Sigmoid colon (tissue), 6 donors: ENCODE measurements at regions not wholly inside any gene's neighbourhood (a gene's known extent, or its start where the extent isn't known, plus 50 kb on each side); places are given as distances from the start of the nearest gene placed in this dataset.
A peak's percentile ranks its signal among the peaks of the same experiment; 100 is the strongest.
"Not testable (repeated sequence)": the region's sequence is repeated elsewhere in the genome, so short reads cannot be mapped to it uniquely, and the experiment has no call there.

Experiments used
- DNase-seq: peaks from one replicate; pipeline ENCODE4 v3.0.0-alpha.2; 2019
- H3K27ac ChIP-seq, 4 donors: fragments of 200-600 bp; sonication (generic); one replicate each; pipeline ENCODE4 v1.5.1; 2016 to 2019; ENCODE audit warnings: mild to moderate bottlenecking in 1 of 4
- H3K27me3 ChIP-seq, 3 donors: fragments of 200-600 bp; sonication (generic); one replicate each; pipeline ENCODE4 v1.5.1; 2019; ENCODE audit warnings: mild to moderate bottlenecking in 1 of 3
- H3K36me3 ChIP-seq, 4 donors: fragments of 200-600 bp; sonication (generic); one replicate each; pipeline ENCODE4 v1.5.1; 2016 to 2019
- H3K4me1 ChIP-seq, 4 donors: fragments of 200-600 bp; sonication (generic); one replicate each; pipeline ENCODE4 v1.5.1; 2017 to 2019
- H3K4me3 ChIP-seq, 4 donors: fragments of 200-600 bp; sonication (generic); one replicate each; pipeline ENCODE4 v1.5.1; 2017 to 2019; ENCODE audit warnings: mild to moderate bottlenecking in 2 of 4, moderate library complexity in 1 of 4
- H3K9me3 ChIP-seq, 4 donors: fragments of 200-600 bp in 3 of 4; sonication (generic) in 3 of 4; one replicate each; pipeline versions ENCODE4 v1.5.1 to v1.6.1; 2013 to 2019
- EP300 ChIP-seq, 4 donors: sonication (generic); formaldehyde crosslinking; IDR thresholded peaks; one replicate each; pipeline ENCODE4 v1.6.1; 2017; ENCODE audit warnings: antibody characterized with exemption in 4 of 4
- POLR2A ChIP-seq, 2 donors: fragments of 450-650 bp; IDR thresholded peaks; one replicate each; pipeline ENCODE4 v1.6.1; 2016; ENCODE audit warnings: antibody characterized with exemption in 2 of 2, mild to moderate bottlenecking in 2 of 2, moderate library complexity in 2 of 2
- POLR2AphosphoS5 ChIP-seq, 4 donors: sonication (generic); formaldehyde crosslinking; IDR thresholded peaks; one replicate each; pipeline ENCODE4 v1.6.1; 2017; ENCODE audit warnings: antibody characterized with exemption in 4 of 4
- WGBS, 2 donors: extraction: QIAGEN DNeasy Blood & Tissue Kit; methylation state at CpG; one replicate each; pipeline ENCODE4 v1.1.7; 2013; 5-methylcytosine and 5-hydroxymethylcytosine counted together
- intact Hi-C: fragments of 100-400 bp; cut with DNase I; formaldehyde crosslinking; loops from one replicate; pipeline ENCODE4 v1.15.1; 2023
- TF ChIP-seq, protein P1 (sequence below), 4 experiments: fragments of 450-650 bp in 3 of 4; fragments of 200-600 bp in 1 of 4; IDR thresholded peaks; one replicate each; pipeline ENCODE4 v1.5.1; 2016 to 2019; ENCODE audit warnings: antibody characterized with exemption in 4 of 4, mild to moderate bottlenecking in 3 of 4, moderate library complexity in 2 of 4
- donor health status: healthy with polysubstance abuse.
- donor health status: healthy.

DNA sequence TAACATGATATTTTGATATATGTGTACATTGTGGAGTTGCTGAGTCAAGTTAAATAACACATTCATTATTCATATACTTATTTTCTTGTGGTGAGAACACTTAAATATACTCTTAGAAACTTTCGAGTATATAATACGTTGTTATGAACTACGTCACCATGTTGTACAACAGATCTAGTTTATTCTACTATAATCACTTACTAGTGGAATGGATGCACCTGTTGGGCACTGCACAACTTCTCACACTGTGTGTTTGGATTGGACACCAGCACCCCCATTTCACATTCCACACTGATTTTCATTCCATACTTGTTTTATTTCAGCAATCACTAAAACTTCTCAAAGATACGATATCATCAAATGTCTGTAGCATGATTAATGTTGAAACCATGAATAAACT is 407.3 kb downstream of the RPS24 start:
- Histone ChIP-seq H3K4me3 (no peak overlapping the region), H3K36me3 (no peaks in the 10 kb centered on the region), H3K4me1 (peaks cover 0 to 38% (median 34%) of the 10 kb centered on the region in 4 donors), H3K27ac (no peak overlapping the region), H3K9me3 (no peaks in the 10 kb centered on the region), H3K27me3 (no peaks in the 10 kb centered on the region)
- intact Hi-C loops = no loop called here
- TF ChIP-seq, protein P1, sequence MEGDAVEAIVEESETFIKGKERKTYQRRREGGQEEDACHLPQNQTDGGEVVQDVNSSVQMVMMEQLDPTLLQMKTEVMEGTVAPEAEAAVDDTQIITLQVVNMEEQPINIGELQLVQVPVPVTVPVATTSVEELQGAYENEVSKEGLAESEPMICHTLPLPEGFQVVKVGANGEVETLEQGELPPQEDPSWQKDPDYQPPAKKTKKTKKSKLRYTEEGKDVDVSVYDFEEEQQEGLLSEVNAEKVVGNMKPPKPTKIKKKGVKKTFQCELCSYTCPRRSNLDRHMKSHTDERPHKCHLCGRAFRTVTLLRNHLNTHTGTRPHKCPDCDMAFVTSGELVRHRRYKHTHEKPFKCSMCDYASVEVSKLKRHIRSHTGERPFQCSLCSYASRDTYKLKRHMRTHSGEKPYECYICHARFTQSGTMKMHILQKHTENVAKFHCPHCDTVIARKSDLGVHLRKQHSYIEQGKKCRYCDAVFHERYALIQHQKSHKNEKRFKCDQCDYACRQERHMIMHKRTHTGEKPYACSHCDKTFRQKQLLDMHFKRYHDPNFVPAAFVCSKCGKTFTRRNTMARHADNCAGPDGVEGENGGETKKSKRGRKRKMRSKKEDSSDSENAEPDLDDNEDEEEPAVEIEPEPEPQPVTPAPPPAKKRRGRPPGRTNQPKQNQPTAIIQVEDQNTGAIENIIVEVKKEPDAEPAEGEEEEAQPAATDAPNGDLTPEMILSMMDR (IDR thresholded peaks at IDR 0.05) = no peak
- TF ChIP-seq POLR2A (IDR thresholded peaks at IDR 0.05) (no peak), EP300 (IDR thresholded peaks at IDR 0.05) (no peak), POLR2AphosphoS5 (IDR thresholded peaks at IDR 0.05) (no peak)
- DNase-seq = no peak
- WGBS, 2 donors = 93 to 95% methylated on average over 4 of the region's 4 CpGs

DNA sequence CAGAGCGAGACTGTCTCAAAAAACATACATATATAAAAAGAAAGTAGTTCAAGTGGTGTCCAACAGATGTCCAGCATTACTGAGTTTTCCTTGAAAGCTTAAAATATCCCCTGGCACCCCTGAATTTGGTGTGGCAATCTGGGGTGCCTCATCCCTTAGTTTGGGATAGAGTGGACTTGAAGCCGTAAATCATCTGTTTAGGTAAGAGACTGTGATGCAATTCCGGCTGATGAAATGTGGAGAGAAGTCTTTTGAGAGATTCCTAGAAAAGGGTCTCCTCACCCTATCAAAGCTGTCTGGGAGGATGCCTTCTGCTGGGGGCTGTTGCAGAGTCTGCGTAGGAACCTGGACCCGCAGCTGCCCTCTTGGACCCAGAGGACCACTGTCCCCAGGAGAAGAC is 408.0 kb downstream of the RPS24 start:
- WGBS, 2 donors = 90 to 93% methylated on average over 5 of the region's 5 CpGs
- peaks cover 0 to 31% (median 27%) of the 10 kb centered on the region in 4 donors for H3K4me1 ChIP-seq
- no peak overlapping the region for H3K4me3 ChIP-seq
- no peak for TF ChIP-seq EP300 (IDR thresholded peaks at IDR 0.05)
- TF ChIP-seq, protein P1 (IDR thresholded peaks at IDR 0.05) = no peak
- TF ChIP-seq POLR2A (IDR thresholded peaks at IDR 0.05) = no peak
- no peak overlapping the region for H3K27ac ChIP-seq
- no peaks in the 10 kb centered on the region for H3K9me3 ChIP-seq
- intact Hi-C loops = no loop called here
- peak; percentile 29 for DNase-seq
- no peaks in the 10 kb centered on the region for H3K36me3 ChIP-seq
- no peaks in the 10 kb centered on the region for H3K27me3 ChIP-seq

GRCh38 chr10:78442836-78443550 is 409.3 kb downstream of the RPS24 start:
- 86 to 90% methylated on average over 13 of the region's 13 CpGs for WGBS, 2 donors
- H3K27ac ChIP-seq = no peak overlapping the region
- peaks cover 0 to 18% (median 15%) of the 10 kb centered on the region in 4 donors for H3K4me1 ChIP-seq
- H3K36me3 ChIP-seq = no peaks in the 10 kb centered on the region
- peak; percentile 47 for DNase-seq
- H3K27me3 ChIP-seq = no peaks in the 10 kb centered on the region
- TF ChIP-seq EP300 (IDR thresholded peaks at IDR 0.05) (no peak), POLR2AphosphoS5 (IDR thresholded peaks at IDR 0.05) (no peak), POLR2A (IDR thresholded peaks at IDR 0.05) (no peak)
- TF ChIP-seq, protein P1 (IDR thresholded peaks at IDR 0.05) = no peak
- intact Hi-C loops = no loop called here
- H3K4me3 ChIP-seq = no peak overlapping the region
- no peaks in the 10 kb centered on the region for H3K9me3 ChIP-seq

DNA sequence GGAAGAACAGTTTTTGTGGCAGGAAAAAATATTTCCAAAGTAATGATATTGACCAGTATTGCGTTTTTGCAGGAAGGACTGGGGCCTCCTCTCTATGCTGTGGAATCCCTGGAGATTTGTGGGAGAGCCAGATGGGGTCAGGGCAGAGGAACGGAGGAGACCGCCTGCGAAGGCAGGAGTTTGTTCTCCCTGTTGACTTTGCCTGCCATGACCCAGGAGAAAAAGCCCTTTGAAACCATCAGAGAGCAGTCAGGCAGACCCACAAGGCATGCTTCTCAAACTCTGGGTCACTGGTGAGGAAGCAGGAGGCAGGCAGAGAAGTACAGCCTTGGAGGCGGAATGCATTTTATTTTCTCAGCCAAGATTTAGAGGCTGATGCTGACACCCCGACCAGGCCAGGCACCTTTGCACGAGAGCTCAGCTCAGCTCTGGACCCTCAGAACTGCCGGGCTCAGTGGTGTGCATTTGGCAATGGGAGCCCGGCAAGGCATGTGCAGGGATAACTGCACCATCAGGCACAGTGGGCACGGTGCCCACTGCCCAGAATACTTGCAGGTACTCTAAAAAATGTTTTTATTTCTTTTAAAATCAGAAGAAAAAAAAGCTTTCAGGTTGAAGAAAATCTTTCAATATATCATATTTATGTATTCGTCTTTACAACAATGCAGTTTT is 410.4 kb downstream of the RPS24 start:
- no peaks in the 10 kb centered on the region for H3K9me3 ChIP-seq
- no peaks in the 10 kb centered on the region for H3K36me3 ChIP-seq
- intact Hi-C loops = no loop called here
- no peak overlapping the region for H3K4me3 ChIP-seq
- peak; percentile 44 for DNase-seq
- no peaks in the 10 kb centered on the region for H3K27me3 ChIP-seq
- WGBS, 2 donors = 83 to 88% methylated on average over 11 of the region's 11 CpGs
- H3K4me1 ChIP-seq = peaks cover 0 to 8% (median 5%) of the 10 kb centered on the region in 4 donors
- no peak overlapping the region for H3K27ac ChIP-seq
- TF ChIP-seq POLR2AphosphoS5 (IDR thresholded peaks at IDR 0.05) (no peak), POLR2A (IDR thresholded peaks at IDR 0.05) (no peak), EP300 (IDR thresholded peaks at IDR 0.05) (no peak)
- TF ChIP-seq, protein P1 (IDR thresholded peaks at IDR 0.05) = no peak

- peak; percentile 8 for DNase-seq
- H3K27ac ChIP-seq, H3K36me3 ChIP-seq, intact Hi-C loops, H3K4me1 ChIP-seq, H3K9me3 ChIP-seq, H3K27me3 ChIP-seq, H3K4me3 ChIP-seq: not testable (repeated sequence)
- 80 to 93% methylated on average over 4 of the region's 4 CpGs for whole genome bisulfite sequencing, 2 donors
Observed at GRCh38 chr10:78444741-78445140, 411.1 kb downstream of the RPS24 start.
